GM23338 (cell line): ENCODE measurements at regions not wholly inside any gene's neighbourhood (a gene's known extent, or its start where the extent isn't known, plus 50 kb on each side); places are given as distances from the start of the nearest gene placed in this dataset.

Experiments
- ATAC-seq: fragments of 200-7000 bp; cut with Tn5 transposase; 3 replicates; pipeline ENCODE4 v1.9.1; 2020
- DNase-seq: peaks from one replicate; pipeline ENCODE4 v3.0.0-alpha.2; 2015; ENCODE audit warnings: low spot score
- H2AFZ ChIP-seq: fragments of 200-600 bp; sonication (generic); 2 replicates; pipeline ENCODE4 v1.8.0; 2016; ENCODE audit warnings: antibody characterized with exemption, mild to moderate bottlenecking, moderate library complexity
- H3F3A ChIP-seq: fragments of 200-600 bp; sonication (generic); replicated peaks from 2 replicates; pipeline ENCODE4 v1.8.0; 2017; ENCODE audit warnings: antibody characterized with exemption, mixed run types, low read depth
- H3K27ac ChIP-seq: fragments of 200-600 bp; sonication (generic); 2 replicates; pipeline ENCODE4 v1.6.1; 2016; ENCODE audit warnings: low read depth
- H3K27me3 ChIP-seq: fragments of 200-600 bp; sonication (generic); 2 replicates; pipeline ENCODE4 v1.8.0; 2016; ENCODE audit warnings: mild to moderate bottlenecking, mixed run types, moderate library complexity; ENCODE audit not compliant: insufficient read depth
- H3K36me3 ChIP-seq: fragments of 200-600 bp; sonication (generic); 2 replicates; pipeline ENCODE4 v1.8.0; 2016; ENCODE audit warnings: mild to moderate bottlenecking; ENCODE audit not compliant: insufficient read depth
- H3K4me1 ChIP-seq: fragments of 200-600 bp; sonication (generic); 2 replicates; pipeline ENCODE4 v1.8.0; 2016; ENCODE audit warnings: mild to moderate bottlenecking, moderate library complexity; ENCODE audit not compliant: insufficient read depth
- H3K4me2 ChIP-seq: fragments of 200-600 bp; sonication (generic); 2 replicates; pipeline ENCODE4 v1.7.1; 2017; ENCODE audit warnings: mixed run types
- H3K4me3 ChIP-seq: fragments of 200-600 bp; sonication (generic); 2 replicates; pipeline ENCODE4 v1.6.1; 2016; ENCODE audit warnings: mixed run types
- H3K79me2 ChIP-seq: fragments of 200-600 bp; sonication (generic); replicated peaks from 2 replicates; pipeline ENCODE4 v1.8.0; 2017; ENCODE audit warnings: mild to moderate bottlenecking; ENCODE audit not compliant: insufficient read depth
- H3K9me2 ChIP-seq: fragments of 200-600 bp; sonication (generic); 2 replicates; pipeline ENCODE4 v1.8.0; 2017; ENCODE audit not compliant: insufficient read depth
- H4K20me1 ChIP-seq: fragments of 200-600 bp; sonication (generic); replicated peaks from 2 replicates; pipeline ENCODE4 v1.8.0; 2017; ENCODE audit warnings: mild to moderate bottlenecking; ENCODE audit not compliant: insufficient read depth
- H3K27ac Mint-ChIP-seq: 2 replicates; pipeline ENCODE4 v1.8.0; 2020; ENCODE audit warnings: inconsistent platforms, mild to moderate bottlenecking, moderate library complexity, mixed read lengths
- H3K27me3 Mint-ChIP-seq: 3 replicates; pipeline ENCODE4 v1.8.0; 2022; ENCODE audit warnings: low read depth, mild to moderate bottlenecking, moderate library complexity, mixed read lengths, inconsistent platforms; ENCODE audit not compliant: insufficient read depth, poor library complexity
- H3K36me3 Mint-ChIP-seq: 3 replicates; pipeline ENCODE4 v1.8.0; 2021; ENCODE audit warnings: low read depth, mild to moderate bottlenecking, inconsistent platforms, moderate library complexity, mixed read lengths
- H3K4me1 Mint-ChIP-seq: 3 replicates; pipeline ENCODE4 v1.8.0; 2020; ENCODE audit warnings: mild to moderate bottlenecking, inconsistent platforms, mixed read lengths
- H3K4me3 Mint-ChIP-seq: 3 replicates; pipeline ENCODE4 v1.8.0; 2021; ENCODE audit warnings: moderate library complexity, mild to moderate bottlenecking, inconsistent platforms, mixed read lengths
- H3K9me3 Mint-ChIP-seq: 3 replicates; pipeline ENCODE4 v1.8.0; 2020; ENCODE audit warnings: moderate library complexity, mild to moderate bottlenecking, inconsistent platforms, mixed read lengths
- CTCF ChIP-seq, 2 experiments: fragments of 200-600 bp in 1 of 2; sonication (generic) in 1 of 2; conservative IDR thresholded peaks; 2 replicates each; pipeline versions ENCODE4 v1.5.1 to v1.6.1; 2016 to 2017; ENCODE audit warnings: antibody characterized with exemption in 2 of 2, low read depth in 2 of 2, mild to moderate bottlenecking in 2 of 2, moderate library complexity in 1 of 2
- NANOG ChIP-seq: IDR thresholded peaks from 2 replicates; pipeline ENCODE4 v1.6.1; 2016; ENCODE audit warnings: antibody characterized with exemption, borderline replicate concordance
- ZNF114 ChIP-seq: fragments of 250-450 bp; sonication (Bioruptor Pico); IDR thresholded peaks from 2 replicates; pipeline ENCODE4 v1.5.0; 2020; ENCODE audit warnings: mild to moderate bottlenecking, moderate library complexity
- ZNF462 ChIP-seq: fragments of 250-450 bp; sonication (Bioruptor Pico); IDR thresholded peaks from 2 replicates; pipeline ENCODE4 v1.5.0; 2020; ENCODE audit warnings: mild to moderate bottlenecking, moderate library complexity

DNA sequence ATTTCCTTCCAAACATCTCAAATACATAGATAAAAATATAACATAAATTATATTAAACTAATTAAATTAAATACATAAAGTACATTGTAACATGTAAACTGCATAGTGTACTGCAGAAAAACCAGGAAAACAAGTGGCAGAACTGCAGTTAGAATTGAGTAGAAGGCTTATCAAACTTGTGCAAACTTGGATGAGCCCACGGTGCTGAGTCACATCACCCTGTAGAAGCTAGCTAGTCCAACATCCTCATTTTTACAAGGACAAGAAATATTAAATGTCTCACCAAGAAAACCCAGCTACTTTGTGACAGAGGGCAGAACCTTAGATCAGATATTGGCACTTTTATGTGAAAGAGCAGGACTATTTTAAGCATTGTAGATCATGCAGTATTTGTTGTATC lies 807.9 kb upstream of the NUDT12 start:
- Histone ChIP-seq H3K79me2 (no peaks in the 10 kb centered on the region), H3F3A (no peaks in the 10 kb centered on the region), H3K27me3 (no peaks in the 10 kb centered on the region), H2AFZ (no peak overlapping the region), H3K4me3 (no peak overlapping the region), H3K27ac (no peak overlapping the region), H3K4me1 (no peaks in the 10 kb centered on the region), H3K36me3 (no peaks in the 10 kb centered on the region), H3K4me2 (no peak overlapping the region), H3K9me2 (peaks cover 6% of the 10 kb centered on the region; the same call in 1 of the 2 replicates), H4K20me1 (no peaks in the 10 kb centered on the region)
- no peak overlapping the region for H3K4me3 Mint-ChIP-seq
- H3K27ac Mint-ChIP-seq, result no peak overlapping the region
- DNase-seq, result no peak
- no peak for TF ChIP-seq NANOG
- TF ChIP-seq ZNF462 (CRISPR knock-in tag), result no peak
- TF ChIP-seq CTCF (conservative IDR thresholded peaks at IDR 0.05; ENCODE audit: low read depth in 2 of 2), result no peak
- no peaks in the 10 kb centered on the region for H3K36me3 Mint-ChIP-seq
- ATAC-seq, result no peak
- H3K27me3 Mint-ChIP-seq, result no peaks in the 10 kb centered on the region
- H3K9me3 Mint-ChIP-seq, result 0 out of 3 replicates have a peak, but pooled peaks cover 2% of the 10 kb centered on the region
- no peaks in the 10 kb centered on the region for H3K4me1 Mint-ChIP-seq

DNA sequence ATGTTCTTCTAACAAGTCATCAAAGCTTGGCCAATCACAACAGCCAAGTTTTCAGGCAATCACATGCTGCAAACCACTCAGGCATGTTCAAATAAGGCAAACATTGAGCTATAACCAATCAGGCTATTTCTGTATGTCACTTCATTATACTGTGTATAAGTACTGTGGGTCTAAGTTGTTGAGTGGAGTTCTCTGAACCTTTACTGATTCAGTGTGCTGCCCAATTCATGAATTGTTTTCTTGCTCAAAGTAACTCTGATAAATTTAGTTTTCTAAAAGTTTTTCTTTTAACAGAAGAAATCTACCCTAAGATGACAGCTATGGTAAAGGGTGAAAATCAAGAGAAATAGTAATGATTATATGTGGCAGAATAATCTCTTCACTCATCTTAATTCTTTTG lies 805.4 kb upstream of the NUDT12 start:
- no peak overlapping the region for H3K4me3 ChIP-seq
- no peaks in the 10 kb centered on the region for H3K4me1 ChIP-seq
- H3K4me1 Mint-ChIP-seq, result no peaks in the 10 kb centered on the region
- H3K9me2 ChIP-seq, result peaks cover 6% of the 10 kb centered on the region; the same call in 1 of the 2 replicates
- no peaks in the 10 kb centered on the region for H3K27me3 ChIP-seq
- no peaks in the 10 kb centered on the region for H3F3A ChIP-seq
- H3K4me2 ChIP-seq, result no peak overlapping the region
- no peaks in the 10 kb centered on the region for H3K36me3 Mint-ChIP-seq
- TF ChIP-seq ZNF114 (CRISPR knock-in tag), result no peak
- H4K20me1 ChIP-seq, result no peaks in the 10 kb centered on the region
- H3K27ac ChIP-seq, result no peak overlapping the region
- no peaks in the 10 kb centered on the region for H3K79me2 ChIP-seq
- no peak for ATAC-seq
- H3K27me3 Mint-ChIP-seq, result no peaks in the 10 kb centered on the region
- H3K27ac Mint-ChIP-seq, result no peak overlapping the region
- H3K9me3 Mint-ChIP-seq, result 0 out of 3 replicates have a peak, but pooled peaks cover 2% of the 10 kb centered on the region
- H2AFZ ChIP-seq, result no peak overlapping the region
- no peaks in the 10 kb centered on the region for H3K36me3 ChIP-seq
- DNase-seq, result no peak
- H3K4me3 Mint-ChIP-seq, result no peak overlapping the region
